ENCODE measurements at regions not wholly inside any gene's neighbourhood (a gene's known extent, or its start where the extent isn't known, plus 50 kb on each side); places are given as distances from the start of the nearest gene placed in this dataset.

DNA sequence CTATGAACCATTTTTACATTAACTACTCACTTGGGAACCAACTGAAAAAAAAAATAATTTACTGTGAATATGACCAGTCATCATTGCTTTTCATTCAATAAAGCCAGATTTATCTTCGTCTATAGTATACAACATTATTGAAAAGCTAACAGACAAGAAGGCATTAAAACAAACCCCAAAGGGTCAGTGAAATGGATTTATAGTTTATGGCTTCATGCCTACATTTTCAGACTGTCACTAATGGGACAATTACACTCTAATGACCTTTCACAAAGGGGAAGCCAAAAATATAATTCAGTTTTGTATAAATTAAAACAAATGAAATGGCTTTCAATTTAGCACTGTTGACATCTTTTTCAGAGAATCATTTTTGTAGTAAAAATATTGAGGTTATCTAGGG, 169.1 kb downstream of the DSEL start:
- H3K9me3 ChIP-seq (ENCODE audit: control insufficient read depth in 1 of 2, insufficient read depth in 1 of 2, low read depth in 1 of 2, low read length in 2 of 2) = peaks cover 0 to 8% of the 10 kb centered on the region in 2 experiments; a peak in 1 of 4 replicates
- no peak overlapping the region for H3K9ac ChIP-seq (ENCODE audit: low read length)
- no peak overlapping the region for H3K27ac ChIP-seq (ENCODE audit: low read depth, low read length)
- TF ChIP-seq SIN3A (IDR thresholded peaks at IDR 0.05; ENCODE audit: low read depth) (no peak), SRF (IDR thresholded peaks at IDR 0.05; ENCODE audit: low read depth) (no peak), TCF7L2 (IDR thresholded peaks at IDR 0.05; ENCODE audit: borderline replicate concordance, extremely low read depth, insufficient read depth, insufficient read length) (no peak), ZFX (IDR thresholded peaks at IDR 0.05) (no peak), JUND (IDR thresholded peaks at IDR 0.05) (no peak), POLR2A (IDR thresholded peaks at IDR 0.05; ENCODE audit: borderline replicate concordance, extremely low read depth, insufficient read depth, insufficient read length) (no peak), YY1 (IDR thresholded peaks at IDR 0.05; ENCODE audit: extremely low read depth, insufficient replicate concordance, low read depth, low read length) (no peak), EZH2 (IDR thresholded peaks at IDR 0.05) (no peak), SP1 (IDR thresholded peaks at IDR 0.05; ENCODE audit: low read depth) (no peak), RAD21 (IDR thresholded peaks at IDR 0.05; ENCODE audit: low read depth) (no peak), ELF1 (IDR thresholded peaks at IDR 0.05; ENCODE audit: borderline replicate concordance, low read depth) (no peak), EGR1 (IDR thresholded peaks at IDR 0.05; ENCODE audit: low read depth) (no peak), ZNF274 (IDR thresholded peaks at IDR 0.05; ENCODE audit: low read depth, low read length) (no peak)
- TF ChIP-seq, protein P1, sequence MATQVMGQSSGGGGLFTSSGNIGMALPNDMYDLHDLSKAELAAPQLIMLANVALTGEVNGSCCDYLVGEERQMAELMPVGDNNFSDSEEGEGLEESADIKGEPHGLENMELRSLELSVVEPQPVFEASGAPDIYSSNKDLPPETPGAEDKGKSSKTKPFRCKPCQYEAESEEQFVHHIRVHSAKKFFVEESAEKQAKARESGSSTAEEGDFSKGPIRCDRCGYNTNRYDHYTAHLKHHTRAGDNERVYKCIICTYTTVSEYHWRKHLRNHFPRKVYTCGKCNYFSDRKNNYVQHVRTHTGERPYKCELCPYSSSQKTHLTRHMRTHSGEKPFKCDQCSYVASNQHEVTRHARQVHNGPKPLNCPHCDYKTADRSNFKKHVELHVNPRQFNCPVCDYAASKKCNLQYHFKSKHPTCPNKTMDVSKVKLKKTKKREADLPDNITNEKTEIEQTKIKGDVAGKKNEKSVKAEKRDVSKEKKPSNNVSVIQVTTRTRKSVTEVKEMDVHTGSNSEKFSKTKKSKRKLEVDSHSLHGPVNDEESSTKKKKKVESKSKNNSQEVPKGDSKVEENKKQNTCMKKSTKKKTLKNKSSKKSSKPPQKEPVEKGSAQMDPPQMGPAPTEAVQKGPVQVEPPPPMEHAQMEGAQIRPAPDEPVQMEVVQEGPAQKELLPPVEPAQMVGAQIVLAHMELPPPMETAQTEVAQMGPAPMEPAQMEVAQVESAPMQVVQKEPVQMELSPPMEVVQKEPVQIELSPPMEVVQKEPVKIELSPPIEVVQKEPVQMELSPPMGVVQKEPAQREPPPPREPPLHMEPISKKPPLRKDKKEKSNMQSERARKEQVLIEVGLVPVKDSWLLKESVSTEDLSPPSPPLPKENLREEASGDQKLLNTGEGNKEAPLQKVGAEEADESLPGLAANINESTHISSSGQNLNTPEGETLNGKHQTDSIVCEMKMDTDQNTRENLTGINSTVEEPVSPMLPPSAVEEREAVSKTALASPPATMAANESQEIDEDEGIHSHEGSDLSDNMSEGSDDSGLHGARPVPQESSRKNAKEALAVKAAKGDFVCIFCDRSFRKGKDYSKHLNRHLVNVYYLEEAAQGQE (IDR thresholded peaks at IDR 0.05; ENCODE audit: low read depth) = no peak
- TF ChIP-seq, protein P2, sequence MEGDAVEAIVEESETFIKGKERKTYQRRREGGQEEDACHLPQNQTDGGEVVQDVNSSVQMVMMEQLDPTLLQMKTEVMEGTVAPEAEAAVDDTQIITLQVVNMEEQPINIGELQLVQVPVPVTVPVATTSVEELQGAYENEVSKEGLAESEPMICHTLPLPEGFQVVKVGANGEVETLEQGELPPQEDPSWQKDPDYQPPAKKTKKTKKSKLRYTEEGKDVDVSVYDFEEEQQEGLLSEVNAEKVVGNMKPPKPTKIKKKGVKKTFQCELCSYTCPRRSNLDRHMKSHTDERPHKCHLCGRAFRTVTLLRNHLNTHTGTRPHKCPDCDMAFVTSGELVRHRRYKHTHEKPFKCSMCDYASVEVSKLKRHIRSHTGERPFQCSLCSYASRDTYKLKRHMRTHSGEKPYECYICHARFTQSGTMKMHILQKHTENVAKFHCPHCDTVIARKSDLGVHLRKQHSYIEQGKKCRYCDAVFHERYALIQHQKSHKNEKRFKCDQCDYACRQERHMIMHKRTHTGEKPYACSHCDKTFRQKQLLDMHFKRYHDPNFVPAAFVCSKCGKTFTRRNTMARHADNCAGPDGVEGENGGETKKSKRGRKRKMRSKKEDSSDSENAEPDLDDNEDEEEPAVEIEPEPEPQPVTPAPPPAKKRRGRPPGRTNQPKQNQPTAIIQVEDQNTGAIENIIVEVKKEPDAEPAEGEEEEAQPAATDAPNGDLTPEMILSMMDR (IDR thresholded peaks at IDR 0.05 in 2 of 3, conservative IDR thresholded peaks at IDR 0.05 in 1 of 3; ENCODE audit: borderline replicate concordance in 1 of 3, insufficient read depth in 1 of 3, low read depth in 2 of 3, low read length in 2 of 3) = no peak
- TF ChIP-seq, protein P3, sequence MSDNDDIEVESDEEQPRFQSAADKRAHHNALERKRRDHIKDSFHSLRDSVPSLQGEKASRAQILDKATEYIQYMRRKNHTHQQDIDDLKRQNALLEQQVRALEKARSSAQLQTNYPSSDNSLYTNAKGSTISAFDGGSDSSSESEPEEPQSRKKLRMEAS (IDR thresholded peaks at IDR 0.05) = no peak
- no peaks in the 10 kb centered on the region for H4K20me1 ChIP-seq (ENCODE audit: insufficient read depth)
- H2AFZ ChIP-seq (ENCODE audit: low read depth, low read length, poor library complexity, severe bottlenecking) = no peak overlapping the region
- CTCF ChIA-PET = no interaction called here
- H3K36me3 ChIP-seq (ENCODE audit: control insufficient read depth in 1 of 2, insufficient read depth in 2 of 2, low read length in 2 of 2) = no peaks in the 10 kb centered on the region
- H3K4me3 ChIP-seq (replicated peaks in 1 of 2; ENCODE audit: low read depth in 1 of 2, low read length in 2 of 2) = no peak overlapping the region
- no peaks in the 10 kb centered on the region for H3K79me2 ChIP-seq (ENCODE audit: insufficient read depth, low read length)
- POLR2A ChIA-PET = no interaction called here
- BruUV-seq (replicated peaks) = no TSS peak
- H3K4me1 ChIP-seq (ENCODE audit: control insufficient read depth in 1 of 2, insufficient read depth in 2 of 2, low read length in 2 of 2) = no peaks in the 10 kb centered on the region
- H3K4me2 ChIP-seq (ENCODE audit: low read length) = no peak overlapping the region
- ATAC-seq (no peak), DNase-seq (ENCODE audit: low read depth, low spot score) (no peak)
- RAD21 ChIA-PET (ENCODE audit: low non-redundant PET in 1 of 2, low total read pairs in 2 of 2, uncharacterized antibody in 2 of 2, unreplicated experiment in 2 of 2) = no interaction called here
- intact Hi-C loops (cut with micrococcal nuclease) = no loop called here
- H3K9me2 ChIP-seq (ENCODE audit: insufficient read depth) = no peaks in the 10 kb centered on the region
- H3K27me3 ChIP-seq (ENCODE audit: insufficient read depth, low read length) = no peaks in the 10 kb centered on the region

All from HCT116 (cell line).